ENCODE measurements at regions not wholly inside any gene's neighbourhood (a gene's known extent, or its start where the extent isn't known, plus 50 kb on each side); places are given as distances from the start of the nearest gene placed in this dataset.

- TF ChIP-seq EZH2 (IDR thresholded peaks at IDR 0.05; ENCODE audit: low read depth) = no peak
- TF ChIP-seq, protein P1, sequence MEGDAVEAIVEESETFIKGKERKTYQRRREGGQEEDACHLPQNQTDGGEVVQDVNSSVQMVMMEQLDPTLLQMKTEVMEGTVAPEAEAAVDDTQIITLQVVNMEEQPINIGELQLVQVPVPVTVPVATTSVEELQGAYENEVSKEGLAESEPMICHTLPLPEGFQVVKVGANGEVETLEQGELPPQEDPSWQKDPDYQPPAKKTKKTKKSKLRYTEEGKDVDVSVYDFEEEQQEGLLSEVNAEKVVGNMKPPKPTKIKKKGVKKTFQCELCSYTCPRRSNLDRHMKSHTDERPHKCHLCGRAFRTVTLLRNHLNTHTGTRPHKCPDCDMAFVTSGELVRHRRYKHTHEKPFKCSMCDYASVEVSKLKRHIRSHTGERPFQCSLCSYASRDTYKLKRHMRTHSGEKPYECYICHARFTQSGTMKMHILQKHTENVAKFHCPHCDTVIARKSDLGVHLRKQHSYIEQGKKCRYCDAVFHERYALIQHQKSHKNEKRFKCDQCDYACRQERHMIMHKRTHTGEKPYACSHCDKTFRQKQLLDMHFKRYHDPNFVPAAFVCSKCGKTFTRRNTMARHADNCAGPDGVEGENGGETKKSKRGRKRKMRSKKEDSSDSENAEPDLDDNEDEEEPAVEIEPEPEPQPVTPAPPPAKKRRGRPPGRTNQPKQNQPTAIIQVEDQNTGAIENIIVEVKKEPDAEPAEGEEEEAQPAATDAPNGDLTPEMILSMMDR (conservative IDR thresholded peaks at IDR 0.05) = no peak
Measured at GRCh38 chr11:23406131-23406819, 546.0 kb upstream of the CCDC179 start.

Measured in PC-9 (cell line).